ENCODE measurements at regions not wholly inside any gene's neighbourhood (a gene's known extent, or its start where the extent isn't known, plus 50 kb on each side); places are given as distances from the start of the nearest gene placed in this dataset.
A peak's percentile ranks its signal among the peaks of the same experiment; 100 is the strongest.
"Not testable (repeated sequence)": the region's sequence is repeated elsewhere in the genome, so short reads cannot be mapped to it uniquely, and the experiment has no call there.

GRCh38 chr17:59494757-59495368 is 70.5 kb upstream of the DHX40 start:
- DNase-seq: no peak

GRCh38 chr17:59496178-59496577 is 69.2 kb upstream of the DHX40 start:
- no peak for DNase-seq

DNA sequence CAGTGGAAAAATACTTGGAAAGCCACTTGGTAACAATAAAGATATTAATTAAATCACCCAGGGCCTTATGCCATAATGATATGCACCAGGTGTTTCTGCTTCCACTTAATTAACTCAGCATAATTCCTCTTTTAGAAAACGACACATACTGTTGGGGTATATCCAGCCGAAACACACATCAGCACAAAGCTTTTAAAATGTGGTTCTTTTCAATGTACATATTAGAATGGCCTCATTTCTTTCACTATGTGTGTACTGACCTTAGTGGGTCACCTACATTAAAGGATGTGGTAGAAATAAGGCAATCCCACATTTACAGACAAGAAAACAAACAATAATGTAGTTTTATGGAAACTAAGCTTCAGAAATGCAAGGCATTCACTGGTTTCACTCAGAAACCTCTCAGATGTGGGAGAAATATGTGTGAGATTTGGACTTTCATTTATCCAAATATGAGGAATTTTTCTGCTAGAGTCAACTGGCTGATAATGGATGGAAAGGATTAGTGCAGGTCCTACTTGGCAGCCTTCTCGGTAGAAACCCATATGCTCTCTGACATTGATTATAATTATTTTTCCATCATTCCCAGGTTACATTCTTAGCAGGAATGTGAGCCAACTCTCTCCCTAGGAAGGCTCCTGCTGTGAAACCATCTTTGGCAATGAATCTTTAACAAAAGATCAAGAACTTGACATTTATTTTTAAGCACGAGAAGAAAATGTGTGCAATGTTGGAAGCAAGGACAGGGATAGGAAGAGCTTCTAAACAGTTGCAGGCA is 66.7 kb upstream of the DHX40 start:
- DNase-seq: no peak

GRCh38 chr17:59500086-59500655 is 65.2 kb upstream of the DHX40 start:
- not testable (repeated sequence) for DNase-seq

DNA sequence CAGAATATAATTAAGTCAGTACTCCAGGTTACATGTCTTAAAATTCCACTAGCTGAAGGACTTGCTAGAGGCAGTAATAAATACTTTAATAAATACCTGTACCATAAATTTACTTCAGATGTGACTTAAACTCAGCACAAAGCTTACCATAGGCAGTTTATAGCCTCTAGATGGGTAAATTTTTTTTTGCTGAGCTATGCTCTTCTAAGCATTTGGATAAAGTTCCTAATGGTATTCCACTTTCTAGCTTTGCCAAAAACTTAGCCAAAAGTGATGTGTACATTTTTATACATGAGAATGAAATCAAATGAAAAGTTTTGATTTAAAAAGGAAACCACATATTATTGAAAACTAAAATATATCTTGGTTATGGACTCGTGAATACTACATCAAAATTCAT is 63.7 kb upstream of the DHX40 start:
- no peak for DNase-seq

- DNase-seq: no peak
These were observed 62.6 kb upstream of the DHX40 start for GRCh38 chr17:59502800-59503199.

- no peak for DNase-seq
These were observed 61.9 kb upstream of the DHX40 start for GRCh38 chr17:59503500-59503899.

- no peak for DNase-seq
These were observed 60.6 kb upstream of the DHX40 start for GRCh38 chr17:59504821-59505220.

DNA sequence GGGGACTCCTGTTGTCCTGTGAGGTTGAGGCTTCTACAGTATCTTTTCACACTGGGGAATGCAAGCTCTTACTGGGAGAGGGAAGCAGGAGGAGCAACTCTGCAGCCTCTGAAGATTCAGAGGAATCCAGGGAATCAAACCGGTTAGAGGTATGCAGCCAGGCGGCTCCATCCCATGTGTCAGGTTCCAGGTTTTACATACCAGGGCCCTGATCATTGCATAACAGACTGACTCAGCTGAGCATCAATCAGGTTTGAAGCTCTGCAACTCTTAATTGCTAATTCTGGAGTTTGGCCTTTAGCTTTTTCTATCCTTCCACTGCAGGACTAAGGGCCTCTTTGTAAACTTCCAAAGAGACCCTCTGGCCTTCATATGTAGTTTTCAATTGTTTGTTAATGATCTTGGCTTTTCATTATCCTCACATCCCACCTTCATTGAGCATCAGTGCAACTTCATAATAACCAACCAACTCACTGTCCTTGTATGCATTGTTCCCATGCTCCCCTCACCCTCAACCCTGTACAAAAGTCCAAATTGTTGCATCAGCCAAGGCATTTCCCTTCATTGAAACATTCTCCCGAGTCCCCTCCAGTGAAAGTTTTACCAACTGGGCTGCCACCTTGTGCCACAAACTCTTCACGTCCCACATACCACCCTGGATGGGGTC is 59.7 kb upstream of the DHX40 start:
- no peak for DNase-seq

DNA sequence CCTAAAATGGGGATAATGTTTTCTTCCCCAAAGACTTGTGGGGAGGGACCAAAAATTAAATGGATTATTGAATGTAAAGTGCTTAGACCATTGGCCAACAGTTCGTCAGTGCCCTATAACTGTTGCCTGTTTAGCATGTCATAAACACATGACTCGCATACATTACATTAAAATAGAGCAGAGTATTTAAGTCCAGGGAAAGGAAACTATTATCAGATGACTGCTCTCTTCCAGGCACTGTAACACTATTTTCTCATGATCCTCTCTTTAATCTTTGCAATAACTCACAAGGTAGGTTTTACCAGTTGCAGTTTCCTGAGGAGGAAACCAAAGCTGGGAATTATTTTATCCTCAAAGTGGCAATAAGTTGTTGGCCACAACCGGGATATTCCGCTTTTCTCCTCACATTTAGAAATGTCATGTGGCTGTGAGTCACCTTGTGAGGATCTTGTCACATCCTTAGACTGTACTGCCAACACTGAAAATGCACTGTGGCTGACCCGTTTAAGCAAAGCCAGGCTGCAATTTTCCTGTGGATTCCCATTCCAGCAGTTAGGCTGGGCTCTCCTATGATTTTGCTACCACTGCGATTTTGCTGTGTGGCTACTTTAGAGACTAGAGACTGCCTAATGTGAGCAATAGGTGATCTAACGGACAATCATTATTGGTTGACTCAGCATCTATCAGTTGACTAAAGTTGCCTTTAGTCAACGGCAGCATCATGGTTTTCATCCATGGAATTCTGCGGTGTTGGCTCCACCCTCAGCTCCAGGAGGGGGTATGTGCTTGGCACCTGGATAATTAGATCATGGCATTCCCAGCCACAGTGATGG is 58.3 kb upstream of the DHX40 start:
- no peak for DNase-seq

DNA sequence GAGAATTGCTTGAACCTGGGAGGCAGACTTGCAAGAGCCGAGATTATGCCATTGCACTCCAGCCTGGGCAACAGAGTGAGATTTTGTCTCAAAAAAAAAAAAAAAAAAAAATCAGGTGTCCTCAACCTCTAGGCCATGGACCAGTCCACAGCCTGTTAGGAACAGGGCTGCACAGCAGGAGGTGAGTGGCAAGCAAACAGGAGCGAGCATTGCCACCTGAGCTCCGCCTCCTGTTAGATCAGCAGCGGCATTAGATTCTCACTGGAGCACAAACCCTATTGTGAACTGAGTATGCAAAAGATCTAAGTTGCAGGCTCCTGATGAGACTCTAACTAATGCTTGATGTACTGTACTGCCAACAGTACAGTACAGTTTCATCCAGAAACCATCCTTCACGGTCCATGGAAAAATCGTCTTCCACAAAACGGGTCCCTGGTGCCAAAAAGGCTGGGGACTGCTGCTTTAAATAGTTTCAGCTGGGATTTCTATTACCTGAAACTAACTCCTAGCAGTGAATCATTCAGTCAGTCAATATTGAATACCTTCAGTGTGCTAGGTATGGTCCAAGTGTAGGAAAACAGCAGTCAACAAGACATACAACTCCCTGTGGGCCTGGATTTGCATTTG is 56.3 kb upstream of the DHX40 start:
- DNase-seq: no peak

- DNase-seq: no peak
These were observed 54.8 kb upstream of the DHX40 start for GRCh38 chr17:59510611-59511010.

DNA sequence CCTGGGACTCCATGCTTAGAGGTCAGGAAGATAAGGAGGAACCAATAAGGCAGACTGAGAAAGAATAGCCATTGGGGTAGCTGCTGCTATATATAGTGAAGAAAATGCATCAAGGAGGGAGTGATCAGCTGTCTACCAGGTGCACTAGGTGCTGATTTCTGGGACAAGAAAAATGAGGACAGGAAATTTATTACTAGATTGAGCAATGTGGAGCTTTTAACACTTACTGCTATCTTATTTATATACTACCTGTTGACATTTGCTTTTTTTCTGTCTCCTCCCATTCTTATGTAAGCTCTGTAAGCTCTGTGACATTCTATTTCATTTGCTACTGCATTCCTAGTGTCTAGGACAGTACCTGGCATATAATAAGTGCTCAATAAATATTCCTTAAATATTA is 53.7 kb upstream of the DHX40 start:
- DNase-seq: no peak

DNA sequence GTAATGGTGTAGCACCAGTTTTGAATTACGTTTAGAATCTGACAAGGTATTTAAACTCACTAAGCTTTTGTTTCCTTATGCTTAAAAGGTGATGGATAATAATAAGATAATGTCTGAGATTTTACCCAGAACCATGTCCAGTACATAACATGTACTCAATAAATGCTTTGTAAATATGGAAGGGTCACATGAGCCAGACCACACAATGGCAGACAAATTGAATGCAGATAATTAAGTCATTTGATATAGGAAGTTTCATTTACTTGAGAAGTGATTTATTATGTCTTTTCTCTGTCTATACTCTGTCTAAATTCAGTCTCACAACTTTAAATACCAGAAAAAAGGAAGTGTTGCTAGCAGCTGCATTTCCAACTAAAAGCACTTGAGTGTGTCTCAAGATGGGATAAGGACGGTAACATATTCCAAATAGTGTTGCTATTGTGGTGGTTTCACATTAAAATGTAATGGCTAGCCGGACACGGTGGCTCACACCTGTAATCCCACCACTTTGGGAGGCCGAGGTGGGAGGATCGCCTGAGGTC is 52.5 kb upstream of the DHX40 start:
- DNase-seq: no peak

- DNase-seq: peak; percentile 22 to 29
These were observed 51.2 kb upstream of the DHX40 start for GRCh38 chr17:59513934-59514841.

All from hippocampal formation (tissue), 2 donors.